Loucy (cell line): ENCODE measurements at regions not wholly inside any gene's neighbourhood (a gene's known extent, or its start where the extent isn't known, plus 50 kb on each side); places are given as distances from the start of the nearest gene placed in this dataset.

Experiments
- EZH2phosphoT487 ChIP-seq: fragments of 200-600 bp; IDR thresholded peaks from 2 replicates; pipeline ENCODE4 v1.6.1; 2018; ENCODE audit warnings: antibody characterized with exemption, mild to moderate bottlenecking, moderate library complexity, borderline replicate concordance
- TF ChIP-seq, protein P1 (sequence below): fragments of 200-600 bp; sonication (generic); conservative IDR thresholded peaks from 2 replicates; pipeline ENCODE4 v1.5.1; 2014; ENCODE audit warnings: mild to moderate bottlenecking, antibody characterized with exemption, low read length

DNA sequence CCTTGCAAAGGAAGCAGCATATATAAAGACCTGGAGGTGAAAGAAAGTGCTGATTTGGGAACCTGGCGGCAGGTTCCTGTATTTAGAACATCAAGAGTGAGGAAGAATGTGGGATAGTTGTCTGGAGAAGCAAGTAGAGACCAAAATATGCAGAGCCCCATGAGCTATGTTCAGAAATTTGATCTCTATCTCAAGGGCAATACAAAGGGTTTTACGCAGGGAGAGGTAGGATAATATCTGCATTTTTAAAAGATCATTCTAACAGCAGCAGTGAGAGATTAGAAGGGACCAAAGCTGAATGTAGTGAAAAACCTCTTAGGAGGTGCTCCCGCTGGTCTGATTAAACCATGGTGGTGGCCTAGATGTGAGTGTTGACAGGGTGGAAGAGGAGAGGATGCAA, 453.9 kb upstream of the PKN2 start:
- TF ChIP-seq, protein P1, sequence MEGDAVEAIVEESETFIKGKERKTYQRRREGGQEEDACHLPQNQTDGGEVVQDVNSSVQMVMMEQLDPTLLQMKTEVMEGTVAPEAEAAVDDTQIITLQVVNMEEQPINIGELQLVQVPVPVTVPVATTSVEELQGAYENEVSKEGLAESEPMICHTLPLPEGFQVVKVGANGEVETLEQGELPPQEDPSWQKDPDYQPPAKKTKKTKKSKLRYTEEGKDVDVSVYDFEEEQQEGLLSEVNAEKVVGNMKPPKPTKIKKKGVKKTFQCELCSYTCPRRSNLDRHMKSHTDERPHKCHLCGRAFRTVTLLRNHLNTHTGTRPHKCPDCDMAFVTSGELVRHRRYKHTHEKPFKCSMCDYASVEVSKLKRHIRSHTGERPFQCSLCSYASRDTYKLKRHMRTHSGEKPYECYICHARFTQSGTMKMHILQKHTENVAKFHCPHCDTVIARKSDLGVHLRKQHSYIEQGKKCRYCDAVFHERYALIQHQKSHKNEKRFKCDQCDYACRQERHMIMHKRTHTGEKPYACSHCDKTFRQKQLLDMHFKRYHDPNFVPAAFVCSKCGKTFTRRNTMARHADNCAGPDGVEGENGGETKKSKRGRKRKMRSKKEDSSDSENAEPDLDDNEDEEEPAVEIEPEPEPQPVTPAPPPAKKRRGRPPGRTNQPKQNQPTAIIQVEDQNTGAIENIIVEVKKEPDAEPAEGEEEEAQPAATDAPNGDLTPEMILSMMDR: no peak
- TF ChIP-seq EZH2phosphoT487: no peak
